ENCODE measurements at regions not wholly inside any gene's neighbourhood (a gene's known extent, or its start where the extent isn't known, plus 50 kb on each side); places are given as distances from the start of the nearest gene placed in this dataset.
A peak's percentile ranks its signal among the peaks of the same experiment; 100 is the strongest.

DNA sequence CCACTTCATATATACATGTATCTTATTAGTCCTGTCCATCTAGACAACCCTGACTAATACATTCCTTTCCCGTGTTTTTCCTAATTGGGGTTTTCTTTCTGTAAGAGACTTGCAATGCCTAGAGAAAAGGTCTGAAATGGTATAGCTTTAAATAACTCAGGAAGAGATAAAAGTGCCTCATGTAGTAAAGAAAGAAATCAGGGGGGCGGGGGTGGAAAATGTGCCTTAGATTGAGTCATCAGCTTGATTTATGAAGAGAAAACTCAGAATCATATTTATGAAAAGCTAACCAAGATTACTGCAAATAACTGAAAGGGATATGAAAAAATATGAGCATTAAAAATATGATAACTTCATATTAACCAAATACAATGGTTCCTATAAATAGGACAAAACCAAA, 345.8 kb upstream of the CHRM3 start:
- POLR2A ChIA-PET = no interaction called here
- H3K4me1 ChIP-seq (ENCODE audit: insufficient read depth, low read length) = no peaks in the 10 kb centered on the region
- DNase-seq = no peak
- no peaks in the 10 kb centered on the region for H3K27me3 ChIP-seq (ENCODE audit: insufficient read depth, low read length, poor library complexity, severe bottlenecking)
- CTCF ChIA-PET = no interaction called here
- H3K4me3 ChIP-seq (ENCODE audit: low read length) = no peak overlapping the region
- H3K36me3 ChIP-seq (ENCODE audit: insufficient read depth, low read length) = no peaks in the 10 kb centered on the region
- no peaks in the 10 kb centered on the region for H3K9me3 ChIP-seq (ENCODE audit: low read length)
- Mint-ChIP-seq H3K36me3 (no peaks in the 10 kb centered on the region), H3K27me3 (no peaks in the 10 kb centered on the region), H3K4me1 (no peaks in the 10 kb centered on the region), H3K9me3 (peaks cover 2 to 15% (median 6%) of the 10 kb centered on the region in 5 donors), H3K4me3 (no peak overlapping the region), H3K27ac (no peak overlapping the region)
- no peak overlapping the region for H3K27ac ChIP-seq (ENCODE audit: low read depth, low read length)

DNA sequence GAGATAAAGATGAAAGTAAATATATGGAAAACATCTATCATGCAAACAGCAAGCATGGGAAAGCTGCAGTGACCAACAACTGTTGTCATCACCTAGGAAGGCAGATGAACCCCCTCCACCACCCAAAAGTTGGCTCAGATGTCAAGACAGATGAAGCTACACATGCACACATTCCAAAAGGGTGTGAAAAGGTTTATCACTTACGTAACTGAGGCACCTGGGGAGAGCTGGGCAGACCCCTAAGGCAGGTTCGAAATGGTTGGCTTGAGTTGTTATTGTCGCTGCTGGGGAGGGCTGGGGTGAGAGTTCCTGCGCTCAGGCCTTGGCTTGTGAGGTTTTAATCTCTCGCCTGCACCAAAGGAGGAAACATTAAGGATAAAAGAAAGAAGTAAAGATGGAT, 355.1 kb upstream of the CHRM3 start:
- CTCF ChIA-PET = no interaction called here
- no peaks in the 10 kb centered on the region for H3K4me1 Mint-ChIP-seq

DNA sequence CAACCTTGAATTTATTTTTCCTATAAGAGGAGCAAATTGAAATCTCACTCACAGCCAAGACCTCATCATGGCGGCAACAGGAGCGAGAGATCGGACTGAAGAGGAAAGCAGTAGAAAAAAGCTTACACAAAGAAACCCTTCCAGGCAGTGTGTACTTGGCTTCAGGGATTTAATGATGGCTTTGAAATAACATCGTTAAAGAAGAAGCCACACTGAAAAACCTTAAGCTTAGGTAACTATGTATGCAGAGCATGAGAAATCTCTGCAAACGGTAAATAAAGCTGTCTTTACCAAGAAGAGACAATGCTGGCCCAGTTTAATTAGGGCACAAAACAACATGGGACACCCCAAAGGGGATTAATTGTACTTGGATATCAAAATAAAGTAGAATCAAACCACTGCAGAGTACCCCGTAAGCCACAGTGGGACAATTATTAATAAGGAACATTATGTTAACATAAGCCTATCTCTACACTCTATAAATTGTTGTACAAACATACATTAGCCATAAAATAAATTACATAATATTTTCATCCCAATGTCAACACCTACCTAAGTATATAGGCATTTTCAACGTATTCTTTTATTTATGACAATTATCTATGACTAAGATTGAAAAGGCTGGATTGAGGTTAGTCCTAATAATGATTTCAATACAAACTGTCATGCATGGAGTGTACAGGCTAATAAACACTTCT, 360.2 kb upstream of the CHRM3 start:
- Mint-ChIP-seq H3K4me1 (no peaks in the 10 kb centered on the region), H3K9me3 (peaks cover 0 to 28% (median 0%) of the 10 kb centered on the region in 5 donors), H3K27me3 (no peaks in the 10 kb centered on the region), H3K27ac (no peak overlapping the region), H3K36me3 (no peaks in the 10 kb centered on the region), H3K4me3 (no peak overlapping the region)
- ChIA-PET CTCF (no interaction called here), POLR2A (no interaction called here)
- Histone ChIP-seq H3K27ac (ENCODE audit: low read depth, low read length) (no peak overlapping the region), H3K9me3 (ENCODE audit: low read length) (no peaks in the 10 kb centered on the region), H3K4me3 (ENCODE audit: low read length) (no peak overlapping the region), H3K27me3 (ENCODE audit: insufficient read depth, low read length, poor library complexity, severe bottlenecking) (no peaks in the 10 kb centered on the region), H3K4me1 (ENCODE audit: insufficient read depth, low read length) (no peaks in the 10 kb centered on the region), H3K36me3 (ENCODE audit: insufficient read depth, low read length) (no peaks in the 10 kb centered on the region)
- no peak for DNase-seq

More for the DNA sequence above, 355.1 kb upstream of the CHRM3 start:
- Histone ChIP-seq H3K27me3 (ENCODE audit: insufficient read depth, low read length, poor library complexity, severe bottlenecking) (no peaks in the 10 kb centered on the region), H3K4me3 (ENCODE audit: low read length) (no peak overlapping the region), H3K9me3 (ENCODE audit: low read length) (no peaks in the 10 kb centered on the region), H3K36me3 (ENCODE audit: insufficient read depth, low read length) (no peaks in the 10 kb centered on the region), H3K4me1 (ENCODE audit: insufficient read depth, low read length) (no peaks in the 10 kb centered on the region), H3K27ac (ENCODE audit: low read depth, low read length) (no peak overlapping the region)
- Mint-ChIP-seq H3K27me3 (no peaks in the 10 kb centered on the region), H3K27ac (no peak overlapping the region), H3K4me3 (peak overlapping the region in 1 of 7 donors; percentile 44), H3K9me3 (peaks cover 0 to 27% (median 2%) of the 10 kb centered on the region in 5 donors), H3K36me3 (no peaks in the 10 kb centered on the region)
- DNase-seq = no peak
- POLR2A ChIA-PET = no interaction called here

DNA sequence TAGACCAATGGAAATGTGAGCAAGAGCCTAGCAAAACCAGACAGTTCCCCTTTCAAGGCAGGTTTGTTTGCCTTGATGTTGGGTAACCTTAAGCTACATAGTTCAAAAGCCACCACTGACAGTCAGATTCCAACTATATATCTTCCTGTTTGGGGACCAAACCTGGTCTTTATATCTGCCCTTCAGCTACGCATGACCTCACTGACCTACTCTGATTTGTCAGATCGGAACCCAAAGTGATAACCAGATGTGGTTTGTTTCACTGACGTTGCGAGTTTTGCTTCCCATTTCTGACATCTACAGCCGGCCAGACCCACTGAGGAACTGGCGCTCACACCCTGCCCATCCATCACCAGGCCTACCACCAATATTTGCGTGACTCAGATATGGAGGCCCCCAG, 361.1 kb upstream of the CHRM3 start:
- ChIA-PET POLR2A (no interaction called here), CTCF (no interaction called here)
- Mint-ChIP-seq H3K9me3 (peaks cover 0 to 27% (median 0%) of the 10 kb centered on the region in 5 donors), H3K36me3 (no peaks in the 10 kb centered on the region), H3K27ac (no peak overlapping the region), H3K4me3 (no peak overlapping the region), H3K4me1 (no peaks in the 10 kb centered on the region), H3K27me3 (no peaks in the 10 kb centered on the region)
- no peaks in the 10 kb centered on the region for H3K36me3 ChIP-seq (ENCODE audit: insufficient read depth, low read length)
- H3K4me1 ChIP-seq (ENCODE audit: insufficient read depth, low read length) = no peaks in the 10 kb centered on the region
- H3K27me3 ChIP-seq (ENCODE audit: insufficient read depth, low read length, poor library complexity, severe bottlenecking) = no peaks in the 10 kb centered on the region
- DNase-seq = no peak
- no peak overlapping the region for H3K4me3 ChIP-seq (ENCODE audit: low read length)
- no peak overlapping the region for H3K27ac ChIP-seq (ENCODE audit: low read depth, low read length)
- H3K9me3 ChIP-seq (ENCODE audit: low read length) = no peaks in the 10 kb centered on the region

DNA sequence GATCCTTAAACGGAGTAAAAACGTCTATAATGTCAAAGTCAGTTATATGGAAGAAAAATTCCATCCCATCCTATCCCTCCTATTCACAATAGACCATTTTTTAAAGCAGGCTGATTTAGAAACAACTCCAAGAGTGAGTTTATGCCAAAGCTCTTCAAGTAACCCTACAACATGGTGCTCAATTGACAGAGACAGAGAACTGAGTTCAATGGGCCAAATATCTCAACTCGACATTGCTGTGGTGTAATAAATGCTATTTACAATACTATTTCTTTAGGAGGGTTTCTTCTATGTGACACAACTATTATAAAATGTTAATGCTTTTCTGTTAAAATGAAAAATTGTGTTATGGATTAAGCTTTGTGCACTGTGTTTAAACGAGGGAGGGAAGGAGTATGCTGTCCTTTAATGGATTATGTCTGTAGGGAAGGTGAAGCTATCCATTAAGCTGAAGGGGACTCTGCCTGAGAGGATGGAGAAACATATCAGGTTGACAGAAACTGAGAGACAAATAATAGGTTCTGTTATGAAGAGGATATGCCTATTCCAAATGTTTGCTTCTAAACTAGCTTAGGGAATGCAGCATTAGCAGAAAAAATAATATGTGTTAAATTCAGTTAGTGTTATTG, 362.5 kb upstream of the CHRM3 start:
- no peaks in the 10 kb centered on the region for H3K27me3 ChIP-seq (ENCODE audit: insufficient read depth, low read length, poor library complexity, severe bottlenecking)
- CTCF ChIA-PET = no interaction called here
- no peaks in the 10 kb centered on the region for H3K4me1 ChIP-seq (ENCODE audit: insufficient read depth, low read length)
- DNase-seq = no peak
- POLR2A ChIA-PET = no interaction called here
- Mint-ChIP-seq H3K27ac (no peak overlapping the region), H3K36me3 (no peaks in the 10 kb centered on the region), H3K27me3 (no peaks in the 10 kb centered on the region), H3K4me1 (no peaks in the 10 kb centered on the region), H3K9me3 (peaks cover 0 to 25% (median 0%) of the 10 kb centered on the region in 5 donors), H3K4me3 (no peak overlapping the region)
- no peak overlapping the region for H3K27ac ChIP-seq (ENCODE audit: low read depth, low read length)
- no peak overlapping the region for H3K4me3 ChIP-seq (ENCODE audit: low read length)
- no peaks in the 10 kb centered on the region for H3K36me3 ChIP-seq (ENCODE audit: insufficient read depth, low read length)
- H3K9me3 ChIP-seq (ENCODE audit: low read length) = no peaks in the 10 kb centered on the region

DNA sequence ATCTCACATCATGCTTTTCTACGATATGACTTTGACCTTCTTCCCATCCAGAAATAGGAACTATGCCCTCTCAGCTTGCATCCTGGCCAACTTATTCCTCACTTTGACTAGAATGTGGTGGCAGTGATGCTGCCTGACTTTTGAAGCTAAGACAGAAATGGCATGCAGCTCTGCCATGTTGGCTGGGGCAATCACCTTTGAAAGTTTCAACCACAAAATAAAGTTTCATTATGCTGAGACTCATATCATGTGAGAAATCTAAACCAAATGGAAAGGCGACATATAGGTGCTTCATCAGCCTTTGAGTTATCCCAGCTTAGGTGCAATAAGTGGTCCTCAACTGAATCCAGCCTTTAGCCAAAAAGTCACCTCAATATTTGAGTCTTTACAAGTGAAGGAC, 370.0 kb upstream of the CHRM3 start:
- H3K27ac ChIP-seq (ENCODE audit: low read depth, low read length) = no peak overlapping the region
- ChIA-PET POLR2A (no interaction called here), CTCF (no interaction called here)
- no peak overlapping the region for H3K4me3 Mint-ChIP-seq
- H3K27me3 ChIP-seq (ENCODE audit: insufficient read depth, low read length, poor library complexity, severe bottlenecking) = no peaks in the 10 kb centered on the region
- no peaks in the 10 kb centered on the region for H3K36me3 Mint-ChIP-seq
- no peak overlapping the region for H3K27ac Mint-ChIP-seq
- no peaks in the 10 kb centered on the region for H3K9me3 ChIP-seq (ENCODE audit: low read length)
- peaks cover 0 to 25% (median 1%) of the 10 kb centered on the region in 5 donors for H3K9me3 Mint-ChIP-seq
- H3K4me3 ChIP-seq (ENCODE audit: low read length) = no peak overlapping the region
- no peak for DNase-seq
- H3K4me1 ChIP-seq (ENCODE audit: insufficient read depth, low read length) = no peaks in the 10 kb centered on the region
- H3K27me3 Mint-ChIP-seq = no peaks in the 10 kb centered on the region
- no peaks in the 10 kb centered on the region for H3K4me1 Mint-ChIP-seq
- no peaks in the 10 kb centered on the region for H3K36me3 ChIP-seq (ENCODE audit: insufficient read depth, low read length)

DNA sequence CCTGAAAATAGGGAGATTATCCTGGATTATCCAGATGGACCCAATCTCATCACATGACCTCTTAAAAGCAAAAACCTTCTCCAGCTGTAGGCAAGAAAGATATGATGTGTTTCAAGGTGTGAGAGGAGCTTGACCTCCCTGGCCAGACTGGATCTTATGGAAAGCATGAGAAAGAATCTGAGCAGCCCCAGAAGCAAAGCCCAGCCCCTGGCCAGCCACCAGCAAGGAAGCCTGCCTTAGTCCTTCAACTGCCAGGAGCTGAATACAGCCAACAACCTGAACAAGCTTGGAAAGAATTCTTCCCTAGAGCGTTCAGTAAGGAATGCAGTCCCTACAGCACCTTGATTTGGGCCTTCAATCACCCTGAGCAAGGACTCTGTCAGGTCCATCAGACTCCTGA, 375.0 kb upstream of the CHRM3 start:
- H3K27me3 Mint-ChIP-seq = no peaks in the 10 kb centered on the region
- no peak overlapping the region for H3K4me3 ChIP-seq (ENCODE audit: low read length)
- POLR2A ChIA-PET = no interaction called here
- peaks cover 0 to 20% (median 3%) of the 10 kb centered on the region in 5 donors for H3K9me3 Mint-ChIP-seq
- H3K27ac ChIP-seq (ENCODE audit: low read depth, low read length) = no peak overlapping the region
- CTCF ChIA-PET = no interaction called here
- H3K27me3 ChIP-seq (ENCODE audit: insufficient read depth, low read length, poor library complexity, severe bottlenecking) = no peaks in the 10 kb centered on the region
- no peaks in the 10 kb centered on the region for H3K9me3 ChIP-seq (ENCODE audit: low read length)
- no peaks in the 10 kb centered on the region for H3K36me3 Mint-ChIP-seq
- no peak for DNase-seq
- H3K36me3 ChIP-seq (ENCODE audit: insufficient read depth, low read length) = no peaks in the 10 kb centered on the region
- H3K27ac Mint-ChIP-seq = no peak overlapping the region
- no peaks in the 10 kb centered on the region for H3K4me1 Mint-ChIP-seq
- no peaks in the 10 kb centered on the region for H3K4me1 ChIP-seq (ENCODE audit: insufficient read depth, low read length)
- no peak overlapping the region for H3K4me3 Mint-ChIP-seq

DNA sequence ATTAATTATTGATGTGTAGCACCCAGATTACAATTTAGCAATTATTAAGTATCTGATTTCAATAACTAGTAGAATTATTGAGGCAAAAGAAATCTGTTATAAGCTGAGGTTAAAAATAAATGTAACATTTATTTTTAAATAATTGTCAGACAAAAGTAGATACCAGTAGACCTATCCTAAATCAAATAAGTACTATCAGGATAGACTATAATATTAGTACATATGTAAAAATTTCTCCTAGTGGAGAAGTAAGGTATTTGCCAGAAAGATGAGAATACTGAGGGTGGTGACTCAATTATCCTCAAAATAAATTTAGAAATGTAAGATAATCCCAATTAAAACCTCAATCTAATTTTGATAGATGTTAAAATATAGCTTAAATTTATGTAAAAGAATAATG, 377.8 kb upstream of the CHRM3 start:
- H3K36me3 ChIP-seq (ENCODE audit: insufficient read depth, low read length) = no peaks in the 10 kb centered on the region
- no peak for DNase-seq
- H3K27me3 ChIP-seq (ENCODE audit: insufficient read depth, low read length, poor library complexity, severe bottlenecking) = no peaks in the 10 kb centered on the region
- H3K27ac ChIP-seq (ENCODE audit: low read depth, low read length) = no peak overlapping the region
- Mint-ChIP-seq H3K4me1 (no peaks in the 10 kb centered on the region), H3K27me3 (no peaks in the 10 kb centered on the region), H3K4me3 (no peak overlapping the region), H3K9me3 (peaks cover 0 to 1% (median 0%) of the 10 kb centered on the region in 5 donors), H3K36me3 (no peaks in the 10 kb centered on the region), H3K27ac (no peak overlapping the region)
- H3K4me3 ChIP-seq (ENCODE audit: low read length) = no peak overlapping the region
- H3K4me1 ChIP-seq (ENCODE audit: insufficient read depth, low read length) = no peaks in the 10 kb centered on the region
- no peaks in the 10 kb centered on the region for H3K9me3 ChIP-seq (ENCODE audit: low read length)
- POLR2A ChIA-PET = no interaction called here
- CTCF ChIA-PET = no interaction called here
